Vagina (tissue), 2 donors: ENCODE measurements at regions not wholly inside any gene's neighbourhood (a gene's known extent, or its start where the extent isn't known, plus 50 kb on each side); places are given as distances from the start of the nearest gene placed in this dataset.

Experiments used
- DNase-seq, 2 donors: peaks; one replicate each; pipeline ENCODE4 v3.0.0-alpha.2; 2017; ENCODE audit errors: extremely low spot score in 2 of 2
- H3K27ac ChIP-seq: fragments of 200-600 bp; sonication (generic); one replicate; pipeline ENCODE4 v1.5.1; 2019
- H3K27me3 ChIP-seq: fragments of 200-600 bp; sonication (generic); one replicate; pipeline ENCODE4 v1.5.1; 2019
- H3K36me3 ChIP-seq, 2 donors: fragments of 200-600 bp; sonication (generic); one replicate each; pipeline ENCODE4 v1.5.1; 2017 to 2019
- H3K4me1 ChIP-seq: fragments of 200-600 bp; sonication (generic); one replicate; pipeline ENCODE4 v1.5.1; 2019
- H3K4me3 ChIP-seq, 2 donors: fragments of 200-600 bp; sonication (generic); 1 replicate in 1 of 2; 2 replicates in 1 of 2; pipeline ENCODE4 v1.5.1; 2016 to 2019
- H3K9me3 ChIP-seq: fragments of 200-600 bp; sonication (generic); one replicate; pipeline ENCODE4 v1.5.1; 2019
- CTCF ChIP-seq, 3 experiments: fragments of 450-650 bp in 2 of 3; fragments of 200-600 bp in 1 of 3; sonication (generic) in 1 of 3; IDR thresholded peaks; one replicate each; pipeline ENCODE4 v1.5.1; 2017 to 2019; ENCODE audit warnings: antibody characterized with exemption in 3 of 3, mild to moderate bottlenecking in 2 of 3, moderate library complexity in 2 of 3
- POLR2A ChIP-seq, 2 donors: fragments of 450-650 bp; IDR thresholded peaks; one replicate each; pipeline ENCODE4 v1.6.1; 2017; ENCODE audit warnings: antibody characterized with exemption in 2 of 2, mild to moderate bottlenecking in 2 of 2, moderate library complexity in 2 of 2
- POLR2AphosphoS5 ChIP-seq, 2 donors: sonication (generic); formaldehyde crosslinking; IDR thresholded peaks; one replicate each; pipeline ENCODE4 v1.9.0; 2017; ENCODE audit warnings: antibody characterized with exemption in 2 of 2, mild to moderate bottlenecking in 2 of 2, low read depth in 1 of 2; ENCODE audit not compliant: insufficient read depth in 1 of 2
- intact Hi-C: fragments of 100-400 bp; cut with DNase I; formaldehyde crosslinking; loops from one replicate; pipeline ENCODE4 v1.15.1; 2023

GRCh38 chr10:130751851-130752250 lies 559.7 kb downstream of the TCERG1L start:
- no peaks in the 10 kb centered on the region for H3K9me3 ChIP-seq
- no peak for DNase-seq
- no peak overlapping the region for H3K27ac ChIP-seq
- no peaks in the 10 kb centered on the region for H3K4me1 ChIP-seq
- no peaks in the 10 kb centered on the region for H3K36me3 ChIP-seq
- no peaks in the 10 kb centered on the region for H3K27me3 ChIP-seq
- intact Hi-C loops = no loop called here
- no peak overlapping the region for H3K4me3 ChIP-seq
- TF ChIP-seq POLR2AphosphoS5 (IDR thresholded peaks at IDR 0.05; ENCODE audit: insufficient read depth in 1 of 2, low read depth in 1 of 2) (no peak), POLR2A (IDR thresholded peaks at IDR 0.05) (no peak), CTCF (IDR thresholded peaks at IDR 0.05) (no peak)

GRCh38 chr10:130756651-130757050 lies 554.9 kb downstream of the TCERG1L start:
- no peaks in the 10 kb centered on the region for H3K36me3 ChIP-seq
- H3K9me3 ChIP-seq = no peaks in the 10 kb centered on the region
- no peak overlapping the region for H3K27ac ChIP-seq
- H3K4me1 ChIP-seq = no peaks in the 10 kb centered on the region
- DNase-seq = no peak
- no peak overlapping the region for H3K4me3 ChIP-seq
- no peaks in the 10 kb centered on the region for H3K27me3 ChIP-seq
- TF ChIP-seq POLR2A (IDR thresholded peaks at IDR 0.05) = no peak
- no peak for TF ChIP-seq POLR2AphosphoS5 (IDR thresholded peaks at IDR 0.05; ENCODE audit: insufficient read depth in 1 of 2, low read depth in 1 of 2)
- TF ChIP-seq CTCF (IDR thresholded peaks at IDR 0.05) = no peak
- intact Hi-C loops = no loop called here

GRCh38 chr10:130757271-130757670 lies 554.2 kb downstream of the TCERG1L start:
- Histone ChIP-seq H3K36me3 (no peaks in the 10 kb centered on the region), H3K4me1 (no peaks in the 10 kb centered on the region), H3K9me3 (no peaks in the 10 kb centered on the region), H3K4me3 (no peak overlapping the region), H3K27ac (no peak overlapping the region), H3K27me3 (no peaks in the 10 kb centered on the region)
- TF ChIP-seq POLR2A (IDR thresholded peaks at IDR 0.05) (no peak), POLR2AphosphoS5 (IDR thresholded peaks at IDR 0.05; ENCODE audit: insufficient read depth in 1 of 2, low read depth in 1 of 2) (no peak), CTCF (IDR thresholded peaks at IDR 0.05) (no peak)
- DNase-seq = no peak
- intact Hi-C loops = no loop called here

- no peak for TF ChIP-seq CTCF (IDR thresholded peaks at IDR 0.05)
- no peak for TF ChIP-seq POLR2A (IDR thresholded peaks at IDR 0.05)
- no peak for TF ChIP-seq POLR2AphosphoS5 (IDR thresholded peaks at IDR 0.05; ENCODE audit: insufficient read depth in 1 of 2, low read depth in 1 of 2)
- Histone ChIP-seq H3K9me3 (no peaks in the 10 kb centered on the region), H3K4me3 (no peak overlapping the region), H3K36me3 (no peaks in the 10 kb centered on the region), H3K27ac (no peak overlapping the region), H3K27me3 (no peaks in the 10 kb centered on the region), H3K4me1 (no peaks in the 10 kb centered on the region)
- no peak for DNase-seq
- intact Hi-C loops = no loop called here
Measured at GRCh38 chr10:130757821-130758489, 553.6 kb downstream of the TCERG1L start.

- intact Hi-C loops = no loop called here
- Histone ChIP-seq H3K27me3 (no peaks in the 10 kb centered on the region), H3K4me3 (no peak overlapping the region), H3K9me3 (no peaks in the 10 kb centered on the region), H3K36me3 (no peaks in the 10 kb centered on the region), H3K27ac (no peak overlapping the region), H3K4me1 (no peaks in the 10 kb centered on the region)
- no peak for DNase-seq
- TF ChIP-seq POLR2AphosphoS5 (IDR thresholded peaks at IDR 0.05; ENCODE audit: insufficient read depth in 1 of 2, low read depth in 1 of 2) = no peak
Measured at GRCh38 chr10:130758529-130758928, 553.0 kb downstream of the TCERG1L start.
